ENCODE measurements at regions not wholly inside any gene's neighbourhood (a gene's known extent, or its start where the extent isn't known, plus 50 kb on each side); places are given as distances from the start of the nearest gene placed in this dataset.

GRCh38 chr7:157488281-157488680 is 151.5 kb downstream of the DNAJB6 start:
- no peaks in the 10 kb centered on the region for H3K27me3 ChIP-seq (ENCODE audit: control insufficient read depth, insufficient read depth, low read length)
- H3K4me3 ChIP-seq (ENCODE audit: low read depth, low read length), result no peak overlapping the region
- FAIRE-seq (no peak), DNase-seq (ENCODE audit: low read depth) (no peak)
- no peak for TF ChIP-seq CTCF (IDR thresholded peaks at IDR 0.05; ENCODE audit: insufficient read depth, low read length, severe bottlenecking)
- no peaks in the 10 kb centered on the region for H3K36me3 ChIP-seq (ENCODE audit: control insufficient read depth, insufficient read depth, low read length)

- H3K36me3 ChIP-seq (ENCODE audit: control insufficient read depth, insufficient read depth, low read length), result no peaks in the 10 kb centered on the region
- H3K4me3 ChIP-seq (ENCODE audit: low read depth, low read length), result no peak overlapping the region
- TF ChIP-seq CTCF (IDR thresholded peaks at IDR 0.05; ENCODE audit: insufficient read depth, low read length, severe bottlenecking), result no peak
- DNase-seq (ENCODE audit: low read depth), result no peak
- FAIRE-seq, result no peak
- no peaks in the 10 kb centered on the region for H3K27me3 ChIP-seq (ENCODE audit: control insufficient read depth, insufficient read depth, low read length)
Observed at GRCh38 chr7:157488966-157489365, 152.2 kb downstream of the DNAJB6 start.
